Lower lobe of right lung (tissue), 2 donors: ENCODE measurements at regions not wholly inside any gene's neighbourhood (a gene's known extent, or its start where the extent isn't known, plus 50 kb on each side); places are given as distances from the start of the nearest gene placed in this dataset.
"Not testable (repeated sequence)": the region's sequence is repeated elsewhere in the genome, so short reads cannot be mapped to it uniquely, and the experiment has no call there.

Source experiments
- ATAC-seq, 2 donors: fragments of 200-7000 bp; cut with Tn5 transposase; one replicate each; pipeline ENCODE4 v1.9.1; 2020 to 2022; ENCODE audit warnings: mild to moderate bottlenecking in 2 of 2, moderate library complexity in 2 of 2
- DNase-seq: peaks from one replicate; pipeline ENCODE4 v3.0.0-alpha.2; 2020
- H3K27ac ChIP-seq: fragments of 200-600 bp; one replicate; pipeline ENCODE4 v1.8.0; 2022
- H3K27me3 ChIP-seq: fragments of 200-600 bp; one replicate; pipeline ENCODE4 v1.8.0; 2022; ENCODE audit warnings: low read depth
- H3K36me3 ChIP-seq: fragments of 200-600 bp; one replicate; pipeline ENCODE4 v1.8.0; 2022; ENCODE audit warnings: mild to moderate bottlenecking
- H3K4me1 ChIP-seq: fragments of 200-600 bp; one replicate; pipeline ENCODE4 v1.8.0; 2022
- H3K4me3 ChIP-seq: fragments of 200-600 bp; one replicate; pipeline ENCODE4 v1.8.0; 2022; ENCODE audit warnings: mild to moderate bottlenecking
- H3K9me3 ChIP-seq: fragments of 200-600 bp; one replicate; pipeline ENCODE4 v1.8.0; 2022
- intact Hi-C: fragments of 100-400 bp; cut with DNase I; formaldehyde crosslinking; loops from one replicate; pipeline ENCODE4 v1.11.0; 2022
- donor health status: DM: no; HTN: yes; CAD: no; lungs with severe emphysema.

GRCh38 chr1:145191272-145191675 is 50.7 kb downstream of the PPIAL4D start:
- H3K4me3 ChIP-seq, H3K9me3 ChIP-seq, intact Hi-C loops, H3K27me3 ChIP-seq, H3K4me1 ChIP-seq, H3K27ac ChIP-seq, H3K36me3 ChIP-seq, DNase-seq: not testable (repeated sequence)
- peak; percentile 48 to 58 for ATAC-seq

DNA sequence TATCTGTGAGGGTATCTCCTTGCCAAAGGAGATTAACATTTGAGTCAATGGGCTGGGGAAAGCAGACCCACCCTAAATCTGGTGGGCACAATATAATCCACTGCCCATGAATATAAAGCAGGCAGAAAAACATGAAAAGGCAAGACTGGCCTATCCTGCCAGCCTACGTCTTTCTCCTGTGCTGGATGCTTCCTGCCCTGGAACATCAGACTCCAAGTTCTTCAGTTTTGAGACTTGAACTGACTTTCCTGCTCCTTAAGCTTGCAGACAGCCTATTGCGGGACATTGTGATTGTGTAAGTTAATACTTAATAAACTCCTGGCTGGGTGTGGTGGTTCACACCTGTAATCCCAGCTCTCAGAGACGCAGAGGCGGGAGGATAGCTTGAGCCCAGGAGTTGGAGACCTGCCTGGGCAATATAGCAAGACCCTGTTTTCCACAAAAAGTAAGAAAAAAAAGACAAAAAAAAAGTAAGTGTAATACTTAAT is 52.4 kb downstream of the PPIAL4D start:
- peak in 1 of 2 donors; percentile 42 for ATAC-seq
- H3K4me3 ChIP-seq, H3K4me1 ChIP-seq, H3K9me3 ChIP-seq, intact Hi-C loops, DNase-seq, H3K36me3 ChIP-seq, H3K27ac ChIP-seq, H3K27me3 ChIP-seq: not testable (repeated sequence)

GRCh38 chr1:145188869-145189542 is 53.0 kb downstream of the PPIAL4D start:
- H3K27ac ChIP-seq, H3K4me3 ChIP-seq, H3K4me1 ChIP-seq, H3K9me3 ChIP-seq, intact Hi-C loops, H3K27me3 ChIP-seq, H3K36me3 ChIP-seq: not testable (repeated sequence)
- ATAC-seq (peak; percentile 63 to 71), DNase-seq (peak; percentile 36)

GRCh38 chr1:145182606-145183413 is 59.2 kb downstream of the PPIAL4D start:
- intact Hi-C loops: not testable (repeated sequence)

DNA sequence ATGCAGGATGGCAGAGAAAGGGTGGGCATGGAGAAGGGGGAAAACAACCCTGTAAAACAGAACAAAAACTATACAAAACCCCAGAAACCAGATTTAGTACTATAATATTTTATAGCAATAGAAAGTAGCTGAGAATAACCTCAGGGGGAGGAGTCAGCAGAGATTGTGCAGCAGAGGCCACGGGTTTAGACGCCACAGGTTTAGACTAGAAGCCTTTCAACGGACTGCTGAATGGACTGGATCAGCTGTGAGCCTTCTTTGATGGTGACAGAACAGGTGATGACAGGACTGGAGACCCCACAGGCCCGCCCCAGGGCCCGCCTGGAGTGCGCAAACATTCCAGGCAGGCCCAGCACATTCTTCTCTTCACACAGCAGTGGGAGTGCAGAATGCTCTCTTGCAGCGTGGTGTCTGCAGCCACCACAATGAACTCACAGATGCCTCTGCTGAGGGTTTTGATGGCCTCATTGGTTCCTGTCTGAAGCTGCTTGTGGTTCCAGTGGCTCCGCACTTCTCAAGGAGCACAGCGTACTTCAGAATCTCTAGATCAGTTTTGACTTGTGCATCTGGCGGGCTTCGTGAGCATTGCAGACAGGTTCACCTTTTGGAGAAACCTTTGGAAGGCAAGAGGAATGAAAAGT is 65.6 kb downstream of the PPIAL4D start:
- H3K27me3 ChIP-seq, ATAC-seq, H3K9me3 ChIP-seq, DNase-seq, H3K27ac ChIP-seq, H3K4me3 ChIP-seq, H3K36me3 ChIP-seq, intact Hi-C loops, H3K4me1 ChIP-seq: not testable (repeated sequence)

More at GRCh38 chr1:145182606-145183413, 59.2 kb downstream of the PPIAL4D start:
- H3K9me3 ChIP-seq, H3K36me3 ChIP-seq, DNase-seq, H3K4me1 ChIP-seq, H3K27ac ChIP-seq, H3K27me3 ChIP-seq, H3K4me3 ChIP-seq: not testable (repeated sequence)
- peak; percentile 85 to 93 for ATAC-seq

DNA sequence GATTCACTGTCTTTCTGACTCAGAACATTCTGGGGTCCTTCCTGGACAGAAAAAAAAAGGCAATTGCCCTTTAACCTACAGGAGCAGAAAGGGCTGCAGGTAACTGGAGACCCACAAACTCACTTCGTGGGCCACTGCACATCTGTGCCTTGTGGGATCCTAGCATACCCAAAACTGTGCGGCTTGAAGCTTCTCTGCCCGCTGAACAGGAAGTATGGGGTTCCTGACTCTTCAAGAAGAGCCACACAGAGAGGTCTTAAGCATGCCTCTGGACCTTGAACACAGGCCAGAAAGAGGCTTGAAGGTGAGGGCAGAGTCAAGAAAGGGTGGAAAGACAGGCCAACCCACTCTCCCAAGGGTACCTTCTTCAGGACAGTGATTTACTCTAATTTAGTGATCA is 67.6 kb downstream of the PPIAL4D start:
- H3K9me3 ChIP-seq, ATAC-seq, H3K27ac ChIP-seq, DNase-seq, H3K27me3 ChIP-seq, intact Hi-C loops, H3K36me3 ChIP-seq, H3K4me3 ChIP-seq, H3K4me1 ChIP-seq: not testable (repeated sequence)

- H3K9me3 ChIP-seq, DNase-seq, H3K36me3 ChIP-seq, H3K4me1 ChIP-seq, H3K27me3 ChIP-seq, H3K4me3 ChIP-seq, H3K27ac ChIP-seq, intact Hi-C loops: not testable (repeated sequence)
- ATAC-seq: peak in 1 of 2 donors; percentile 31
Measured at GRCh38 chr1:145168220-145168848, 72.6 kb downstream of the FAM72D start.

DNA sequence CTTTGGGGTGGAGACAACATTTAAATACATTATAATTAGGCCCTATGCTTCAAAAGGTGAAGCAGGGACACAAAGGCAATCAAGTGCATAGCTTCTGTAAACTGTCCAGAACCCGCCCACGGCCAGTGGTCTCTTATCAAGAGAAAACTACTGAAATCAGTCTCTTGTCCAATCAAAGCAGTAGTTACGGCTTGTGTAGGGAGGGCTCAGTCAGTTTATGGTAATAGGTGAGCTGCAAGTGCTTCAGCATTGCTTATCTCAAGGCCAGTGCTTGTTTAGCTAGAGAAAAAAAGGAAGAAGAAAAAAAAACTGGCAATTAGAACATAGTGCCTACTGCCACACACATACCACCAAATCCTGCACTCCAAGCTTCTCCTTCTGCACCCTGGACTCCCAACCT is 68.6 kb downstream of the FAM72D start:
- intact Hi-C loops, H3K27me3 ChIP-seq, H3K36me3 ChIP-seq, H3K27ac ChIP-seq, H3K4me1 ChIP-seq, DNase-seq, H3K9me3 ChIP-seq, H3K4me3 ChIP-seq, ATAC-seq: not testable (repeated sequence)
